ENCODE measurements at regions not wholly inside any gene's neighbourhood (a gene's known extent, or its start where the extent isn't known, plus 50 kb on each side); places are given as distances from the start of the nearest gene placed in this dataset.

GRCh38 chr9:13614060-13614459 lies 334.6 kb upstream of the MPDZ start:
- no peak for TF ChIP-seq CTCF (IDR thresholded peaks at IDR 0.05)
- TF ChIP-seq EZH2 (IDR thresholded peaks at IDR 0.05; ENCODE audit: borderline replicate concordance, insufficient read depth, low read depth, low read length, poor library complexity, severe bottlenecking) = no peak

All from B cell (primary cell).